ENCODE measurements at regions not wholly inside any gene's neighbourhood (a gene's known extent, or its start where the extent isn't known, plus 50 kb on each side); places are given as distances from the start of the nearest gene placed in this dataset.

GRCh38 chr10:121356183-121356582 is 242.1 kb downstream of the FGFR2 start:
- TF ChIP-seq POLR2A (IDR thresholded peaks at IDR 0.05): no peak
- no peak for TF ChIP-seq CTCF (IDR thresholded peaks at IDR 0.05)
